Upper lobe of right lung (tissue), 1 donor: ENCODE measurements at regions not wholly inside any gene's neighbourhood (a gene's known extent, or its start where the extent isn't known, plus 50 kb on each side); places are given as distances from the start of the nearest gene placed in this dataset.

Experiments
- ATAC-seq: fragments of 200-7000 bp; cut with Tn5 transposase; one replicate; pipeline ENCODE4 v1.9.1; 2020; ENCODE audit warnings: mild to moderate bottlenecking, moderate library complexity
- DNase-seq: peaks from one replicate; pipeline ENCODE4 v3.0.0-alpha.2; 2020
- H3K27ac ChIP-seq: fragments of 200-600 bp; one replicate; pipeline ENCODE4 v1.8.0; 2022
- H3K27me3 ChIP-seq: fragments of 200-600 bp; one replicate; pipeline ENCODE4 v1.8.0; 2022; ENCODE audit warnings: mild to moderate bottlenecking
- H3K36me3 ChIP-seq: fragments of 200-600 bp; one replicate; pipeline ENCODE4 v1.8.0; 2022
- H3K4me1 ChIP-seq: fragments of 200-600 bp; one replicate; pipeline ENCODE4 v1.8.0; 2022
- H3K4me3 ChIP-seq: fragments of 200-600 bp; one replicate; pipeline ENCODE4 v1.8.0; 2022; ENCODE audit warnings: mild to moderate bottlenecking
- H3K9me3 ChIP-seq: fragments of 200-600 bp; one replicate; pipeline ENCODE4 v1.8.0; 2022
- CTCF ChIP-seq: fragments of 200-600 bp; IDR thresholded peaks from one replicate; pipeline ENCODE4 v1.8.0; 2022; ENCODE audit warnings: antibody characterized with exemption
- intact Hi-C: fragments of 100-400 bp; cut with DNase I; formaldehyde crosslinking; loops from one replicate; pipeline ENCODE4 v1.11.0; 2022
- donor health status: DM: no; HTN: yes; CAD: no; lungs with severe emphysema.

- no peaks in the 10 kb centered on the region for H3K27me3 ChIP-seq
- no peak for TF ChIP-seq CTCF
- H3K27ac ChIP-seq = no peak overlapping the region
- no peaks in the 10 kb centered on the region for H3K4me1 ChIP-seq
- no peak for DNase-seq
- ATAC-seq = no peak
- intact Hi-C loops = no loop called here
- no peaks in the 10 kb centered on the region for H3K9me3 ChIP-seq
- no peaks in the 10 kb centered on the region for H3K36me3 ChIP-seq
- H3K4me3 ChIP-seq = no peak overlapping the region
Measured at GRCh38 chr3:180534828-180535227, 67.1 kb upstream of the TTC14 start.

DNA sequence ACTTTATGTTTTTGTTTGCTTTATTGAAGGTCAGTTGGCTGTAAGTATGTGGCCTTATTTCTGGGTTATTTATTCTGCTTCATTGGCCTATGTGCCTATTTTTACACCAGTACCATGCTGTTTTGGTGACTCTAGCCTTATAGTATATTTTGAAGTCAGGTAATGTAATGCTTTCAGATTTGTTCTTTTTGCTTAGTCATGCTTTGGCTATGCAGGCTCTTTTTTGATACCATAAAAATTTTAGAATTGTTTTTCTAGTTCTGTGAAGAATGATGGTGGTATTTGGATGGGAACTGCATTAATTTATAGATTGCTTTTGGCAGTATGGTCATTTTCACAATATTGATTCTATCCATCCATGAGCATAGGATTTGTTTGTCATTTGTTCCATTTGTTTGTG is 63.5 kb upstream of the TTC14 start:
- DNase-seq (no peak), ATAC-seq (no peak)
- no peak overlapping the region for H3K4me3 ChIP-seq
- H3K36me3 ChIP-seq = no peaks in the 10 kb centered on the region
- no peaks in the 10 kb centered on the region for H3K4me1 ChIP-seq
- intact Hi-C loops = no loop called here
- no peaks in the 10 kb centered on the region for H3K9me3 ChIP-seq
- H3K27ac ChIP-seq = no peak overlapping the region
- no peak for TF ChIP-seq CTCF
- no peaks in the 10 kb centered on the region for H3K27me3 ChIP-seq

DNA sequence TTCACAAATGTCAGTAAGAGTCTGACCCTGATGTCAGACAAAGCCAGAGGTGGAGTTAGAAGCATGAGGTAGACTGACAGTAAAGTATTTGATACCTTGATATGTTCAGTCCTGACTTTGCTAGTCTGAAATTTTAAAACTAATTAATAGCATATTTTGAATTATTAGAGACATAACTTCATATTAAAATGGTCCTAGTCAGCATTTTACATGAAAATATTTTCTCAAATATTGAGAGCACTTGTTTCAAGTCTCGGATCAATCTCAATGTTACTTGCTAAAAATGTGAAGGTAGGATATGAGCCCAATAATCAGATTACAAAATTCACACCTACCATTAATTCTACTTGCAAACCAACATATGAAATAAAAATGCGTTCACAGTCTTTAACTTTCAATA is 58.1 kb upstream of the TTC14 start:
- Histone ChIP-seq H3K27me3 (no peaks in the 10 kb centered on the region), H3K4me1 (no peaks in the 10 kb centered on the region), H3K4me3 (no peak overlapping the region), H3K27ac (no peak overlapping the region), H3K36me3 (no peaks in the 10 kb centered on the region), H3K9me3 (no peaks in the 10 kb centered on the region)
- no peak for TF ChIP-seq CTCF
- ATAC-seq (no peak), DNase-seq (no peak)
- intact Hi-C loops = no loop called here

- Histone ChIP-seq H3K27me3 (no peaks in the 10 kb centered on the region), H3K4me1 (no peaks in the 10 kb centered on the region), H3K36me3 (no peaks in the 10 kb centered on the region), H3K9me3 (no peaks in the 10 kb centered on the region), H3K27ac (no peak overlapping the region), H3K4me3 (no peak overlapping the region)
- intact Hi-C loops = no loop called here
- no peak for TF ChIP-seq CTCF
- no peak for ATAC-seq
- DNase-seq = no peak
Measured at GRCh38 chr3:180546863-180547262, 55.1 kb upstream of the TTC14 start.

GRCh38 chr3:180548050-180548449 is 53.9 kb upstream of the TTC14 start:
- TF ChIP-seq CTCF = no peak
- no peak for ATAC-seq
- Histone ChIP-seq H3K36me3 (no peaks in the 10 kb centered on the region), H3K4me3 (no peak overlapping the region), H3K9me3 (no peaks in the 10 kb centered on the region), H3K4me1 (no peaks in the 10 kb centered on the region), H3K27me3 (no peaks in the 10 kb centered on the region), H3K27ac (no peak overlapping the region)
- intact Hi-C loops = no loop called here
- DNase-seq = no peak
